ENCODE measurements at regions not wholly inside any gene's neighbourhood (a gene's known extent, or its start where the extent isn't known, plus 50 kb on each side); places are given as distances from the start of the nearest gene placed in this dataset.
"Not testable (repeated sequence)": the region's sequence is repeated elsewhere in the genome, so short reads cannot be mapped to it uniquely, and the experiment has no call there.

DNA sequence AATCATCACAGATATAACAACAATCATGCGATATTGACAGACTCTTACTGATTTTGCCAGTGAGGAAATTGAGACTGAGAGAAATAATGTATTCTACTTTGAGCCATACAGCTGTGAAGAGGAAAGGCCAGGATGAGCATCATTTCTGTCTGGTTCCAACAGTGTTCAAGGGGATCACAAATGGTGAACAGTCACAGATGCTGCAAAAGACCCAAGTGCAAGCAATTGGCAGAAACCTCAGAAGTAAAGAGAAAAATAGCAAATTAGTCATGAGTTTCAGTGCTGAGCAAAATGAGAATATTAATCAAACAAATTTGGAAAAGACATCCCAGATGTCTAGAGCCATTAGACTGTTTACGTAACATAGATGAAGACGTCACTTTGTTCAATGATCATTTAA lies 114.1 kb downstream of the RAB38 start:
- CTCF ChIA-PET = no interaction called here
- Histone ChIP-seq H3K27ac (ENCODE audit: low read depth, low read length) (no peak overlapping the region), H3K9me3 (ENCODE audit: low read length) (no peaks in the 10 kb centered on the region), H3K4me3 (ENCODE audit: low read length) (no peak overlapping the region), H3K4me1 (ENCODE audit: insufficient read depth, low read length) (no peaks in the 10 kb centered on the region), H3K36me3 (ENCODE audit: insufficient read depth, low read length) (no peaks in the 10 kb centered on the region), H3K27me3 (ENCODE audit: insufficient read depth, low read length, poor library complexity, severe bottlenecking) (no peaks in the 10 kb centered on the region)
- peaks cover 1 to 24% of the 10 kb centered on the region in 2 donors for H3K27me3 Mint-ChIP-seq
- no peak overlapping the region for H3K27ac Mint-ChIP-seq
- H3K4me1 Mint-ChIP-seq = no peaks in the 10 kb centered on the region
- no peaks in the 10 kb centered on the region for H3K36me3 Mint-ChIP-seq
- DNase-seq = no peak
- H3K4me3 Mint-ChIP-seq = no peak overlapping the region
- POLR2A ChIA-PET = no interaction called here
- H3K9me3 Mint-ChIP-seq = peaks cover 0 to 1% (median 0%) of the 10 kb centered on the region in 5 donors

DNA sequence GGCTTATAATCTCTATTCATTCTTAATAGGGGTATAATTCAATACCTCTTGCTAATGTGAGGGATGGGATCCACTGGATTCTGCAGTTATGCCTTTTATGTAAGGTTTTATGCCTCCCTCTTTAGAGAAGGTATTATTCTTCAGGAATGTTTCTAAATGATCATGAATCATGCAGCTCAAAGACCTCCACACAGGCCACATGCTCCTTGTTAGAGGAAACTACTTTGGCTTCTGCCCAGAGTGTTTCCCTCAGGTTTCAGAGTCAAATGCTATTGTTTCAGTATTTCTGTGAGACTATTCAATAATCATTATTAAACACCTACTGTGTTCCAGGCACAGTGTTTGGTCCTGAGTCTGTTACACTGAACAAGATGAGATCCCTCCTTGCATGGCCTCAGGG lies 115.9 kb downstream of the RAB38 start:
- no peaks in the 10 kb centered on the region for H3K4me1 ChIP-seq (ENCODE audit: insufficient read depth, low read length)
- no peak for DNase-seq
- H3K27me3 ChIP-seq (ENCODE audit: insufficient read depth, low read length, poor library complexity, severe bottlenecking) = no peaks in the 10 kb centered on the region
- Mint-ChIP-seq H3K4me3 (no peak overlapping the region), H3K27ac (no peak overlapping the region), H3K9me3 (peaks cover 0 to 1% (median 0%) of the 10 kb centered on the region in 5 donors), H3K27me3 (peaks cover 1 to 11% of the 10 kb centered on the region in 2 donors), H3K4me1 (no peaks in the 10 kb centered on the region), H3K36me3 (no peaks in the 10 kb centered on the region)
- H3K9me3 ChIP-seq (ENCODE audit: low read length) = no peaks in the 10 kb centered on the region
- no peak overlapping the region for H3K27ac ChIP-seq (ENCODE audit: low read depth, low read length)
- no peak overlapping the region for H3K4me3 ChIP-seq (ENCODE audit: low read length)
- CTCF ChIA-PET = no interaction called here
- POLR2A ChIA-PET = no interaction called here
- H3K36me3 ChIP-seq (ENCODE audit: insufficient read depth, low read length) = no peaks in the 10 kb centered on the region

DNA sequence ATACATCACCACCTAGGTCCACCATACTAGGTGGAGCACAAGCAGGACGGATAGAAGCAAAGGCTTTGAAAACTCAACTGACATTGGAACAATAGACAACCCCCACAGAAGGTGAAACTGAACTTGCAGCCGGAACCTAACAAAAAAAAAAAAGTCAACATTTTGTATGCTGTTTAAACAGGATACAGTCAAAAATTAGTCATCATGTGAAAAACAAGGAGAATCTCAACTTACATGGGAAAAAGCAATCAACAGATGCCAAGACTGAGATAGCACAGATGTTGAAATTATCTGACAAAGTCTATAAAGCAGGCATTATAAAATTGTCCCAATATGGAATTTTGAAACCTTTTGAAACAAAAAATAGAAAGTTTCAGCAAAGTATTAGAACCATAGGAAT lies 123.8 kb downstream of the RAB38 start:
- ChIA-PET CTCF (no interaction called here), POLR2A (no interaction called here)
- Mint-ChIP-seq H3K36me3 (no peaks in the 10 kb centered on the region), H3K4me3 (no peak overlapping the region), H3K27me3 (peaks cover 0 to 4% of the 10 kb centered on the region in 2 donors), H3K9me3 (no peaks in the 10 kb centered on the region), H3K27ac (no peak overlapping the region), H3K4me1 (no peaks in the 10 kb centered on the region)
- DNase-seq = no peak
- Histone ChIP-seq H3K27me3 (ENCODE audit: insufficient read depth, low read length, poor library complexity, severe bottlenecking) (no peaks in the 10 kb centered on the region), H3K27ac (ENCODE audit: low read depth, low read length) (no peak overlapping the region), H3K4me1 (ENCODE audit: insufficient read depth, low read length) (no peaks in the 10 kb centered on the region), H3K9me3 (ENCODE audit: low read length) (no peaks in the 10 kb centered on the region), H3K4me3 (ENCODE audit: low read length) (no peak overlapping the region), H3K36me3 (ENCODE audit: insufficient read depth, low read length) (no peaks in the 10 kb centered on the region)

DNA sequence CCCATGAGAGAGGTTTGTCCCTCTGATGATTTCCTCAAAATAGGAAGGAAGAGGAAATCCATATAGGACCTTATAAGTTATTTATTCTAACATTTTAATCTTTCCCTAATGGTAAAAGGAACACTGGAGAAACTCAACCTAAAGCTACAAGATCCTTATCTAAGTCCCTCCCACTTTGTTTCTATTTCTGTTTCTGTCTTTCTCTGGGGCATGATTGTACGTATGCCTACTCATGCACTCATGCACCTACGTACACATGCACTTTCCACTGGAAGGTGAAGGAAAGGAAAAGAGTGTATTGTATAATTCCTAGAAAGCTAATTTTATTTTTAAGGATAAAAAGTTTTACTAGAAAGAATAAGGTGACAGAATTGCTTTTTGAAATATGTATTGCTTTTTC lies 125.0 kb downstream of the RAB38 start:
- no peak for DNase-seq
- H3K4me1 ChIP-seq (ENCODE audit: insufficient read depth, low read length) = no peaks in the 10 kb centered on the region
- no peaks in the 10 kb centered on the region for H3K27me3 ChIP-seq (ENCODE audit: insufficient read depth, low read length, poor library complexity, severe bottlenecking)
- Mint-ChIP-seq H3K4me1 (no peaks in the 10 kb centered on the region), H3K36me3 (no peaks in the 10 kb centered on the region), H3K27me3 (peaks cover 0 to 4% of the 10 kb centered on the region in 2 donors), H3K4me3 (no peak overlapping the region), H3K9me3 (no peaks in the 10 kb centered on the region), H3K27ac (no peak overlapping the region)
- H3K27ac ChIP-seq (ENCODE audit: low read depth, low read length) = no peak overlapping the region
- H3K36me3 ChIP-seq (ENCODE audit: insufficient read depth, low read length) = no peaks in the 10 kb centered on the region
- CTCF ChIA-PET = no interaction called here
- no peaks in the 10 kb centered on the region for H3K9me3 ChIP-seq (ENCODE audit: low read length)
- H3K4me3 ChIP-seq (ENCODE audit: low read length) = no peak overlapping the region
- POLR2A ChIA-PET = no interaction called here

DNA sequence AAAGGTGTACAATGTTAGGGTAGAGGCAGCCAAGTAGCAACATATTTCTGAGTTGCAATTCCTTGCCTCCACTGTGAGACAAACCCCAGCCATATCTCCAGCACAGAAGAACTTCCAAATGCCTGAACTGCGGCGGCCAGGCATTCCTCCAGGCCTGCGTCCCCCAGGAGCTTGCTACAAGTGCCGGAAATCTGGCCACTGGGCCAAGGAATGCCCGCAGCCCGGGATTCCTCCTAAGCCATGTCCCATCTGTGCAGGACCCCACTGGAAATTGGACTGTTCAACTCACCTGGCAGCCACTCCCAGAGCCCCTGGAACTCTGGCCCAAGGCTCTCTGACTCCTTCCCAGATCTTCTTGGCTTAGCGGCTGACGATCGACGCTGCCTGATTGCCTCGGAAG lies 130.0 kb downstream of the RAB38 start:
- H3K4me1 Mint-ChIP-seq; H3K4me3 ChIP-seq (ENCODE audit: low read length); DNase-seq; H3K36me3 Mint-ChIP-seq; H3K27ac ChIP-seq (ENCODE audit: low read depth, low read length); H3K4me1 ChIP-seq (ENCODE audit: insufficient read depth, low read length); H3K9me3 Mint-ChIP-seq; CTCF ChIA-PET; POLR2A ChIA-PET; H3K4me3 Mint-ChIP-seq; H3K27me3 ChIP-seq (ENCODE audit: insufficient read depth, low read length, poor library complexity, severe bottlenecking); H3K36me3 ChIP-seq (ENCODE audit: insufficient read depth, low read length); H3K27ac Mint-ChIP-seq; H3K9me3 ChIP-seq (ENCODE audit: low read length): not testable (repeated sequence)
- peaks cover 1 to 25% of the 10 kb centered on the region in 2 donors for H3K27me3 Mint-ChIP-seq

DNA sequence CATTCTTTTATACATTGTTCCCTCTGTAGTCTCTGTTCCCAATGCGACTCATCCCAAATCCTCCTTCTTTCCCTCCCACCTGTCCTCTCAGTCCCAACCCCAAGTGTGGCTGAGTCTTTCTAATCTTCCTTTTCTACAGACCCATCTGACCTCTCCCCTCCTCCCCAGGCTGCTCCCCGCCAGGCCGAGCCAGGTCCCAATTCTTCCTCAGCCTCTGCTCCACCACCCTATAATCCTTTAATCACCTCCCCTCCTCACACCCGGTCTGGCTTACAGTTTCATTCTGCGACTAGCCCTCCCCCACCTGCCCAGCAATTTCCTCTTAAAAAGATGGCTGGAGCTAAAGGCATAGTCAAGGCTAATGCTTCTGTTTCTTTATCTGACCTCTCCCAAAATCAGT lies 130.6 kb downstream of the RAB38 start:
- H3K9me3 Mint-ChIP-seq; H3K9me3 ChIP-seq (ENCODE audit: low read length); H3K36me3 Mint-ChIP-seq; H3K4me3 Mint-ChIP-seq; CTCF ChIA-PET; H3K4me3 ChIP-seq (ENCODE audit: low read length); H3K27ac Mint-ChIP-seq; POLR2A ChIA-PET; H3K4me1 Mint-ChIP-seq; H3K27me3 ChIP-seq (ENCODE audit: insufficient read depth, low read length, poor library complexity, severe bottlenecking); DNase-seq; H3K27ac ChIP-seq (ENCODE audit: low read depth, low read length); H3K36me3 ChIP-seq (ENCODE audit: insufficient read depth, low read length); H3K4me1 ChIP-seq (ENCODE audit: insufficient read depth, low read length): not testable (repeated sequence)
- peaks cover 1 to 29% of the 10 kb centered on the region in 2 donors for H3K27me3 Mint-ChIP-seq

DNA sequence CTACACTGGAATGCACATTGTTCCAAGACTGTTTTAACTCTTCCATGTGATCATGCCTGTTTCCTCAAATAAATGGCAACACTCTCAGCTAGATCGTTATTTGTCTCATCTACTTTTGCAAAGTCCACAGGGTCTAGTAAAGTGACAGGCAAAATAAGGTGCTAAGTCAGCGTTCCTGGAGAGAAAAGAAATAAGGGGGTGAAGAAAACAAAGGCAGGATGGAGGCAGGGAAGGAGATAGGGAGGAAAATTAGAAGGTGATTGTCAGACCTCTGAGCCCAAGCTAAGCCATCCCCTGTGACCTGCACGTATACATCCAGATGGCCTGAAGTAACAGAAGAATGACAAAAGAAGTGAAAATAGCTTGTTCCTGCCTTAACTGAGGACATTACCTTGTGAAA lies 132.1 kb downstream of the RAB38 start:
- Histone ChIP-seq H3K27me3 (ENCODE audit: insufficient read depth, low read length, poor library complexity, severe bottlenecking) (no peaks in the 10 kb centered on the region), H3K4me1 (ENCODE audit: insufficient read depth, low read length) (no peaks in the 10 kb centered on the region), H3K36me3 (ENCODE audit: insufficient read depth, low read length) (no peaks in the 10 kb centered on the region), H3K9me3 (ENCODE audit: low read length) (no peaks in the 10 kb centered on the region), H3K27ac (ENCODE audit: low read depth, low read length) (no peak overlapping the region), H3K4me3 (ENCODE audit: low read length) (no peak overlapping the region)
- ChIA-PET CTCF (no interaction called here), POLR2A (no interaction called here)
- Mint-ChIP-seq H3K9me3 (peaks cover 0 to 1% (median 0%) of the 10 kb centered on the region in 5 donors), H3K27ac (no peak overlapping the region), H3K4me3 (no peak overlapping the region), H3K36me3 (no peaks in the 10 kb centered on the region), H3K4me1 (no peaks in the 10 kb centered on the region), H3K27me3 (peaks cover 1 to 33% of the 10 kb centered on the region in 2 donors)
- DNase-seq = no peak

DNA sequence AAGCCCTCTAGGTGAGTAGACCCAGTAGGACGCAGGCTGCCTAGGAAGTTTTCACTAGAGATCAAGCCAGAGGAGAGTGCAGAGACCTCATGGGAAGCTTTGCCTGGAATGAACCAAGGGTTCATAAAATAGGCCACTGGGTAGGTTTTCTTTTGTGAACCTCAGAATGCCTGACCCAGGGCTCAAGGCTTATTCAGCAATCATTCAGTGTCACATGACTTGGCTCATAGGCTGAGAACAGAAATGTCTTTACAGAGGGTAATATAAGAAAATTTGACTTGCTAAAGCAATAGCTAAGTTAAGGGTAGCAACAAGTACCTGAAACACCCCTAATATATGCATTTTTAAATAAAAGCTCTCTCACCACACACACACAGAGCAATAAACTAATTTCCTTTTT lies 132.6 kb downstream of the RAB38 start:
- CTCF ChIA-PET = no interaction called here
- Mint-ChIP-seq H3K27me3 (peaks cover 1 to 33% of the 10 kb centered on the region in 2 donors), H3K36me3 (no peaks in the 10 kb centered on the region), H3K4me1 (no peaks in the 10 kb centered on the region), H3K4me3 (no peak overlapping the region), H3K9me3 (peaks cover 0 to 1% (median 0%) of the 10 kb centered on the region in 5 donors), H3K27ac (peak overlapping the region in 1 of 8 donors; percentile 7)
- Histone ChIP-seq H3K36me3 (ENCODE audit: insufficient read depth, low read length) (no peaks in the 10 kb centered on the region), H3K4me1 (ENCODE audit: insufficient read depth, low read length) (no peaks in the 10 kb centered on the region), H3K27me3 (ENCODE audit: insufficient read depth, low read length, poor library complexity, severe bottlenecking) (no peaks in the 10 kb centered on the region), H3K9me3 (ENCODE audit: low read length) (no peaks in the 10 kb centered on the region), H3K27ac (ENCODE audit: low read depth, low read length) (no peak overlapping the region), H3K4me3 (ENCODE audit: low read length) (no peak overlapping the region)
- POLR2A ChIA-PET = no interaction called here
- no peak for DNase-seq

DNA sequence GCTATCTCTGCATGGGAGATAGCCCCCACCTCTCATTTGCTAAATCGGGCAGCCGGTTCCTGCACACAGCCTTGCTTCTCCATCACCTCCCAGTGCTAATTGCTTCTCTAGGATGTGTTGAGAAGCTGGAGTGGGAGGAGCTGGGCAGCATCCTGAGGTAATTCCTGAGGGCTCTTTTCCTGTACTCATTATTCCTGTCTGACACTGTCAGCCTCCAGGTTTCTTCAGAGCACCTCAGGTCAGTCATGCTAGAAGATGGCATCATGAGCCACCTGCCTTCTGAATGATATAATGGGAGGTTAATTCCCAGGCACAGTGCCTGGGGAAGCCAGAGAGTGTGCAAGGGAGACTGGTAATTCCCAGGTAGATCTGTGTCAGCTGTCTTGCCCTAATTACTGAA lies 133.0 kb downstream of the RAB38 start:
- Mint-ChIP-seq H3K4me1 (no peaks in the 10 kb centered on the region), H3K36me3 (no peaks in the 10 kb centered on the region), H3K27ac (peak overlapping the region in 1 of 8 donors; percentile 7), H3K9me3 (peaks cover 0 to 1% (median 0%) of the 10 kb centered on the region in 5 donors), H3K4me3 (no peak overlapping the region), H3K27me3 (peaks cover 1 to 33% of the 10 kb centered on the region in 2 donors)
- no peak overlapping the region for H3K4me3 ChIP-seq (ENCODE audit: low read length)
- DNase-seq = no peak
- H3K4me1 ChIP-seq (ENCODE audit: insufficient read depth, low read length) = no peaks in the 10 kb centered on the region
- H3K9me3 ChIP-seq (ENCODE audit: low read length) = no peaks in the 10 kb centered on the region
- ChIA-PET POLR2A (no interaction called here), CTCF (no interaction called here)
- no peaks in the 10 kb centered on the region for H3K36me3 ChIP-seq (ENCODE audit: insufficient read depth, low read length)
- H3K27ac ChIP-seq (ENCODE audit: low read depth, low read length) = no peak overlapping the region
- H3K27me3 ChIP-seq (ENCODE audit: insufficient read depth, low read length, poor library complexity, severe bottlenecking) = no peaks in the 10 kb centered on the region

Measured in CD8-positive, alpha-beta memory T cell (primary cell).